Kidney (tissue), 13 donors: ENCODE measurements at regions not wholly inside any gene's neighbourhood (a gene's known extent, or its start where the extent isn't known, plus 50 kb on each side); places are given as distances from the start of the nearest gene placed in this dataset.

Experiments
- DNase-seq, 5 donors: peaks; one replicate each; pipeline ENCODE4 v3.0.0-alpha.2; 2013 to 2020
- FAIRE-seq: peaks from 2 replicates; lab custom pipeline; 2012; peaks lifted over from hg19 to GRCh38; lab: Jason Lieb, UNC
- H3K27ac ChIP-seq, 2 donors: one replicate each; pipeline ENCODE4 v1.7.0; 2013; ENCODE audit warnings: low read depth in 2 of 2, low read length in 2 of 2, inconsistent platforms in 1 of 2
- H3K27me3 ChIP-seq: one replicate; pipeline ENCODE4 v1.7.1; 2013; ENCODE audit warnings: low read length, inconsistent platforms; ENCODE audit not compliant: control insufficient read depth, insufficient read depth
- H3K36me3 ChIP-seq, 3 donors: one replicate each; pipeline versions ENCODE4 v1.7.0 to v1.7.1; 2013; ENCODE audit warnings: low read length in 3 of 3, control low read depth in 1 of 3, inconsistent platforms in 1 of 3; ENCODE audit not compliant: insufficient read depth in 3 of 3, control insufficient read depth in 2 of 3
- H3K4me1 ChIP-seq, 3 donors: one replicate each; pipeline versions ENCODE4 v1.7.0 to v1.7.1; 2013; ENCODE audit warnings: low read length in 3 of 3, inconsistent platforms in 1 of 3, low read depth in 1 of 3; ENCODE audit not compliant: control insufficient read depth in 2 of 3, insufficient read depth in 2 of 3
- H3K4me3 ChIP-seq, 3 donors: one replicate each; pipeline versions ENCODE4 v1.7.0 to v1.8.1; 2013; ENCODE audit warnings: low read length in 3 of 3, control low read depth in 1 of 3, inconsistent platforms in 1 of 3
- H3K9ac ChIP-seq, 3 donors: one replicate each; pipeline versions ENCODE4 v1.7.0 to v1.7.1; 2013; ENCODE audit warnings: low read length in 3 of 3, control low read depth in 1 of 3, inconsistent platforms in 1 of 3
- H3K9me3 ChIP-seq, 3 donors: one replicate each; pipeline versions ENCODE4 v1.7.0 to v1.7.1; 2013; ENCODE audit warnings: low read length in 3 of 3, control low read depth in 1 of 3, inconsistent platforms in 1 of 3; ENCODE audit not compliant: control insufficient read depth in 2 of 3, insufficient read depth in 1 of 3
- intact Hi-C: fragments of 100-400 bp; cut with DNase I; formaldehyde crosslinking; loops from one replicate; pipeline ENCODE4 v1.11.1; 2022
- TF ChIP-seq, protein P1 (sequence below): IDR thresholded peaks from 3 replicates; pipeline ENCODE4 v1.5.1; 2012; ENCODE audit warnings: mild to moderate bottlenecking, moderate library complexity, borderline replicate concordance; ENCODE audit not compliant: insufficient read depth; ENCODE audit errors: extremely low read depth
- donor health status: control.
- donor health status: control.
- donor health status: control.
- donor health status: control.
- donor health status: control.
- donor health status: DM: yes; HTN: yes; CAD: no.
- donor health status: Normal renal cell carcinoma (clear cell type).

DNA sequence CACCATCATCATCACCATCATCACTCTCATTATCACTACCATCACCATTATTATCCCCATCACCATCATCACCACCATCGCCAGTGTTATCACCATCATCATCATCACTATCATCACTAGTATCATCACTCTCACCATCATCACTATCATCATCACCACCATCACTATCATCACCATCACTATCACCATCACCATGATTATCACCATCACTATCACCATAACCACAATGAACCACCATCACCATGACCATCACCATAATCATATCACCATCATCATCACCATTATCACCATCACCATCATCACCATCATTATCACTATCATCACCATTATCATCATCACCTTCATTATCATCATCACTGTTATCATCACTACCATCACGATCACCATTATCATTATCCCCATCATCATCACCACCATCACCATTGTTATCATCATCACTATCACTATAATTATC, 326.7 kb downstream of the BRD1 start:
- TF ChIP-seq, protein P1, sequence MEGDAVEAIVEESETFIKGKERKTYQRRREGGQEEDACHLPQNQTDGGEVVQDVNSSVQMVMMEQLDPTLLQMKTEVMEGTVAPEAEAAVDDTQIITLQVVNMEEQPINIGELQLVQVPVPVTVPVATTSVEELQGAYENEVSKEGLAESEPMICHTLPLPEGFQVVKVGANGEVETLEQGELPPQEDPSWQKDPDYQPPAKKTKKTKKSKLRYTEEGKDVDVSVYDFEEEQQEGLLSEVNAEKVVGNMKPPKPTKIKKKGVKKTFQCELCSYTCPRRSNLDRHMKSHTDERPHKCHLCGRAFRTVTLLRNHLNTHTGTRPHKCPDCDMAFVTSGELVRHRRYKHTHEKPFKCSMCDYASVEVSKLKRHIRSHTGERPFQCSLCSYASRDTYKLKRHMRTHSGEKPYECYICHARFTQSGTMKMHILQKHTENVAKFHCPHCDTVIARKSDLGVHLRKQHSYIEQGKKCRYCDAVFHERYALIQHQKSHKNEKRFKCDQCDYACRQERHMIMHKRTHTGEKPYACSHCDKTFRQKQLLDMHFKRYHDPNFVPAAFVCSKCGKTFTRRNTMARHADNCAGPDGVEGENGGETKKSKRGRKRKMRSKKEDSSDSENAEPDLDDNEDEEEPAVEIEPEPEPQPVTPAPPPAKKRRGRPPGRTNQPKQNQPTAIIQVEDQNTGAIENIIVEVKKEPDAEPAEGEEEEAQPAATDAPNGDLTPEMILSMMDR: no peak
- DNase-seq (no peak), FAIRE-seq (no peak)
- Histone ChIP-seq H3K4me3 (no peak overlapping the region), H3K9me3 (peaks cover 0 to 2% (median 0%) of the 10 kb centered on the region in 3 donors), H3K36me3 (no peaks in the 10 kb centered on the region), H3K27me3 (no peaks in the 10 kb centered on the region), H3K4me1 (no peaks in the 10 kb centered on the region), H3K9ac (no peak overlapping the region), H3K27ac (no peak overlapping the region)
- intact Hi-C loops: no loop called here

DNA sequence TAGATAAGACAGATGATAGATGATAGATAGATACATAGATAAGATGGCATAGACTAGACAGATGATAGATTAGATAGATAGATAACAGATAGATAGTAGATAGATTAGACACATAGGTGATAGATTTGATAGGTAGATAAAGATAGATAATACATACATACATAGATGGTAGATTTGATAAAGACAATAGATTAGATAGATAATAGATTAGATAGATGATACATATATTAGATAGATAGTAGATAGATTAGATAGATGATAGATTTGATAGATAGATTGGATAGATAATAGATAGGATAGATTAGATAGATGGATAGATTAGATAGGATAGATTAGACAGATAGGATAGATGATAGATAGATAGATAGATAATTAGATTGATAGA, 327.6 kb downstream of the BRD1 start:
- Histone ChIP-seq H3K9ac (no peak overlapping the region), H3K4me3 (no peak overlapping the region), H3K9me3 (peaks cover 0 to 2% (median 0%) of the 10 kb centered on the region in 3 donors), H3K27ac (no peak overlapping the region), H3K4me1 (no peaks in the 10 kb centered on the region), H3K36me3 (no peaks in the 10 kb centered on the region), H3K27me3 (no peaks in the 10 kb centered on the region)
- intact Hi-C loops: no loop called here
- TF ChIP-seq, protein P1: no peak
- DNase-seq: no peak
- no peak for FAIRE-seq

DNA sequence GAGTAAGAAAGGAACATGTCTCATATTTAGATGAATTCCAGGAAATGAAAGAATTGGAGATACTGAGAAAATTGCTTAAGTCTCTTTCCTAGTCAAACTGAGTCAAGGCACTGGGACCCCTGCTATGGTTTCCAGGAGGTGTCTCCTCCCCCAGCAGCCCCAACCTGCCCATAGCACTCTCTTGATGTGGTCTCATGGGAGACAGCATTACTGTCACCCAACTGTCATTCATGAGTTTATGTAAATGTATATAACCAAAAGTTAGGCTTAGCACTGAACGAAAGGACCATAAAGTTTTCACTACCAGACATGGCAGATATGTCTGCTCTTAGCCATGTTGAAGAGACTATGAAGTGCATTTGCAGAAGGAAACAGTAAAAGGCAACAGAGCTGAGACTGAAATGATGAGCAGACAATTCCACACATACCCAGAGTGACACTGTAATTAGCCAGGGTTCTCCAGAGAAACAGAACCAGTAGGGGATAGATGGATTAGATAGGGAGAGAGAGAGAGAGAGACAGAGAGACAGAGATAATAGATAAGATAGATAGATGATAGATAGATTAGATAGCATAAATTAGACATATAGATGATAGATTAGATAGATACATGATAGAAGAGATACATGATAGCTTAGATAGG, 328.1 kb downstream of the BRD1 start:
- no peak for DNase-seq
- H3K9me3 ChIP-seq: peaks cover 0 to 2% (median 0%) of the 10 kb centered on the region in 3 donors
- intact Hi-C loops: no loop called here
- H3K9ac ChIP-seq: no peak overlapping the region
- FAIRE-seq: no peak
- no peak overlapping the region for H3K27ac ChIP-seq
- no peaks in the 10 kb centered on the region for H3K27me3 ChIP-seq
- H3K4me3 ChIP-seq: no peak overlapping the region
- TF ChIP-seq, protein P1: no peak
- H3K36me3 ChIP-seq: no peaks in the 10 kb centered on the region
- no peaks in the 10 kb centered on the region for H3K4me1 ChIP-seq
